Nephron progenitor cell (in vitro differentiated cells): ENCODE measurements at regions not wholly inside any gene's neighbourhood (a gene's known extent, or its start where the extent isn't known, plus 50 kb on each side); places are given as distances from the start of the nearest gene placed in this dataset.
"Not testable (repeated sequence)": the region's sequence is repeated elsewhere in the genome, so short reads cannot be mapped to it uniquely, and the experiment has no call there.

Source experiments
- DNase-seq: peaks from one replicate; pipeline ENCODE4 v3.0.0; 2021
- H3K27ac Mint-ChIP-seq: 2 replicates; pipeline ENCODE4 v1.8.0; 2021; ENCODE audit warnings: mild to moderate bottlenecking, moderate library complexity, mixed read lengths
- H3K27me3 Mint-ChIP-seq: 2 replicates; pipeline ENCODE4 v1.8.0; 2021; ENCODE audit warnings: mild to moderate bottlenecking, low read depth, mixed read lengths; ENCODE audit not compliant: poor library complexity
- H3K36me3 Mint-ChIP-seq: 2 replicates; pipeline ENCODE4 v1.8.0; 2021; ENCODE audit warnings: low read depth, mixed read lengths
- H3K4me1 Mint-ChIP-seq: 2 replicates; pipeline ENCODE4 v1.8.0; 2021; ENCODE audit warnings: mixed read lengths
- H3K4me3 Mint-ChIP-seq: 2 replicates; pipeline ENCODE4 v1.8.0; 2021; ENCODE audit warnings: mild to moderate bottlenecking, moderate library complexity, mixed read lengths
- H3K9me3 Mint-ChIP-seq: 2 replicates; pipeline ENCODE4 v1.8.0; 2021; ENCODE audit warnings: mild to moderate bottlenecking, moderate library complexity, mixed read lengths
- TF ChIP-seq, protein P1 (sequence below): fragments of 200-600 bp; sonication (generic); IDR thresholded peaks from 2 replicates; pipeline ENCODE4 v1.5.0; 2021; ENCODE audit warnings: antibody characterized with exemption

- Mint-ChIP-seq H3K36me3 (no peaks in the 10 kb centered on the region), H3K4me1 (no peaks in the 10 kb centered on the region), H3K9me3 (peaks cover 3% of the 10 kb centered on the region), H3K27ac (no peak overlapping the region), H3K4me3 (no peak overlapping the region), H3K27me3 (no peaks in the 10 kb centered on the region)
- TF ChIP-seq, protein P1, sequence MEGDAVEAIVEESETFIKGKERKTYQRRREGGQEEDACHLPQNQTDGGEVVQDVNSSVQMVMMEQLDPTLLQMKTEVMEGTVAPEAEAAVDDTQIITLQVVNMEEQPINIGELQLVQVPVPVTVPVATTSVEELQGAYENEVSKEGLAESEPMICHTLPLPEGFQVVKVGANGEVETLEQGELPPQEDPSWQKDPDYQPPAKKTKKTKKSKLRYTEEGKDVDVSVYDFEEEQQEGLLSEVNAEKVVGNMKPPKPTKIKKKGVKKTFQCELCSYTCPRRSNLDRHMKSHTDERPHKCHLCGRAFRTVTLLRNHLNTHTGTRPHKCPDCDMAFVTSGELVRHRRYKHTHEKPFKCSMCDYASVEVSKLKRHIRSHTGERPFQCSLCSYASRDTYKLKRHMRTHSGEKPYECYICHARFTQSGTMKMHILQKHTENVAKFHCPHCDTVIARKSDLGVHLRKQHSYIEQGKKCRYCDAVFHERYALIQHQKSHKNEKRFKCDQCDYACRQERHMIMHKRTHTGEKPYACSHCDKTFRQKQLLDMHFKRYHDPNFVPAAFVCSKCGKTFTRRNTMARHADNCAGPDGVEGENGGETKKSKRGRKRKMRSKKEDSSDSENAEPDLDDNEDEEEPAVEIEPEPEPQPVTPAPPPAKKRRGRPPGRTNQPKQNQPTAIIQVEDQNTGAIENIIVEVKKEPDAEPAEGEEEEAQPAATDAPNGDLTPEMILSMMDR: no peak
- DNase-seq: no peak
These were observed 536.4 kb upstream of the ADGRL3 start for GRCh38 chr4:60663769-60664168.

DNA sequence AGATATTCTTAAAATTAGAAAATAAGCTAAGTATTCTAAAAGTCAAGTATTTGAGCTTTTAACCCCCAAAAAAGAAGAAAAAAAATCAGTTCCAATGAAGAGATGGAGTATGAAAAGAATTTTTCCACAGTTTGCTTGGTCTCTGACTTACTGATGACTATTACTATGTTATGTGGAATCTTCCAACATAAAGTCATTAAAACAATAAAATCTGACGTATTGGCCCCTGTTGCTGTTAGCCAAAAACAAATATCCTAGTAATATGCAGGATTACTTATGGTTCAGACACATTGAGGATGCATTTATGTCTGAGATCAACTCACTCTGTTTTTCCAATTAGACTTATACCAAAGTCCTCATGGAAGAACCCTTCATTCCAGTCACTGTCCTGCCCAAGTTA, 517.2 kb upstream of the ADGRL3 start:
- no peaks in the 10 kb centered on the region for H3K27me3 Mint-ChIP-seq
- H3K36me3 Mint-ChIP-seq: no peaks in the 10 kb centered on the region
- H3K9me3 Mint-ChIP-seq: no peaks in the 10 kb centered on the region
- H3K4me3 Mint-ChIP-seq: no peak overlapping the region
- H3K27ac Mint-ChIP-seq: no peak overlapping the region
- no peak for DNase-seq
- H3K4me1 Mint-ChIP-seq: no peaks in the 10 kb centered on the region
- TF ChIP-seq, protein P1: no peak

GRCh38 chr4:60683357-60683756, 516.8 kb upstream of the ADGRL3 start:
- no peak overlapping the region for H3K27ac Mint-ChIP-seq
- TF ChIP-seq, protein P1: no peak
- H3K36me3 Mint-ChIP-seq: no peaks in the 10 kb centered on the region

DNA sequence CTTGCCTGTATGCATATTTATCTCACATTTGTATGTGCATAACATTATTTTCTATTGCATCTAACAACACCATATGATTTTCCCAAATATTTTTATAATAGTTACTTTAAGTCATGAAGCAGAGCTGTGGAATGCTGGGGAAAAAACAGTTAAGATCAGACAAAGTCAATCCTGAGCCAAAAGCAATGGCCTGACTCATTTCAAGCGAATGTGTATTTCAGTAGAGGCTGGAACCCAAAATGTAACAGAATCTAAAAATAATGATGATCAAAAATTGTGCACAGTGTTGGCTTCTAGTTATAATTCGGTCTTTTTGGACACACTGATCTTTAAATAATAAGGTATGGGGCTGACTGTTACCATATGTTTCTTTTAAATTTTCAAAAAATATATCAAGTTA, 516.2 kb upstream of the ADGRL3 start:
- no peaks in the 10 kb centered on the region for H3K4me1 Mint-ChIP-seq
- no peak for DNase-seq
- no peak overlapping the region for H3K4me3 Mint-ChIP-seq
- no peaks in the 10 kb centered on the region for H3K9me3 Mint-ChIP-seq
- no peak overlapping the region for H3K27ac Mint-ChIP-seq
- TF ChIP-seq, protein P1: no peak
- H3K36me3 Mint-ChIP-seq: no peaks in the 10 kb centered on the region
- H3K27me3 Mint-ChIP-seq: no peaks in the 10 kb centered on the region

More at GRCh38 chr4:60683357-60683756, 516.8 kb upstream of the ADGRL3 start:
- no peak overlapping the region for H3K4me3 Mint-ChIP-seq
- no peaks in the 10 kb centered on the region for H3K27me3 Mint-ChIP-seq
- no peak for DNase-seq
- H3K9me3 Mint-ChIP-seq: no peaks in the 10 kb centered on the region
- no peaks in the 10 kb centered on the region for H3K4me1 Mint-ChIP-seq

DNA sequence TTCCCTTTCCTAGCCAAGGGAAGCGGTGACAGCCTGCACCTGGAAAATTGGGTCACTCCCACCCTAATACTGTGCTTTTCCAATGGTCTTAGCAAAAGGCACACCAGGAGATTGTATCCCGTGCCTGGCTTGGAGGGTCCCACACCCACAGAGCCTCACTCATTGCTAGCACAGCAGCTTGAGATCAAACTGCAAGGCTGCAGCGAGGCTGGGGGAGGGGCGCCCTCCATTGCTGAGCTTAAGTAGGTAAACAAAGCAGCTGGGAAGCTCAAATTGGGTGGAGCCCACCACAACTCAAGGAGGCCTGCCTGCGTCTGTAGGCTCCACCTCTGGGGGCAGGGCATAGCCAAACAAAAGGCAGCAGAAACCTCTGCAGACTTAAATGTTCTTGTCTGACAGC, 504.1 kb upstream of the ADGRL3 start:
- not testable (repeated sequence) for H3K36me3 Mint-ChIP-seq, DNase-seq, H3K27ac Mint-ChIP-seq, H3K4me3 Mint-ChIP-seq, H3K27me3 Mint-ChIP-seq, H3K4me1 Mint-ChIP-seq
- H3K9me3 Mint-ChIP-seq: peaks cover 37% of the 10 kb centered on the region

DNA sequence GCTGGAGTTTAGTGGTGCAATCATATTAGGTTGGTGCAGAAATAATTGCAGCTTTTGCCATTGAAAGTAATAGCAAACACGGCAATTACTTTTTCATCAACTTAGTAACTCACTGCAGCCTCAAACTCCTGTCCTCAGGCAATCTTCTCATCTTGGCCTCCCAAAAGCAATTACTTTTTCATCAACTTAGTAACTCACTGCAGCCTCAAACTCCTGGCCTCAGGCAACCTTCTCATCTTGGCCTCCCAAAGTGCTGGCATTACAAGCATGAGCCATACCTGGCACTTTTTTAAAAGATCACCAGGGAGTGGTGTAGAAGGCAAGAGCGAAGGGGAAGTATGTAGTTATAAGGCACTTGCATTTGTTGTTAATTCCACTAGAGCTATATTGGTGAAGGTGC, 491.1 kb upstream of the ADGRL3 start:
- Mint-ChIP-seq H3K4me1 (no peaks in the 10 kb centered on the region), H3K4me3 (no peak overlapping the region), H3K27me3 (no peaks in the 10 kb centered on the region), H3K9me3 (peaks cover 2% of the 10 kb centered on the region), H3K36me3 (no peaks in the 10 kb centered on the region), H3K27ac (no peak overlapping the region)
- TF ChIP-seq, protein P1: no peak
- no peak for DNase-seq

GRCh38 chr4:60718874-60719273, 481.3 kb upstream of the ADGRL3 start:
- no peaks in the 10 kb centered on the region for H3K9me3 Mint-ChIP-seq
- no peak overlapping the region for H3K4me3 Mint-ChIP-seq
- no peak overlapping the region for H3K27ac Mint-ChIP-seq
- no peaks in the 10 kb centered on the region for H3K36me3 Mint-ChIP-seq
- H3K4me1 Mint-ChIP-seq: no peaks in the 10 kb centered on the region
- no peaks in the 10 kb centered on the region for H3K27me3 Mint-ChIP-seq
- no peak for DNase-seq
- TF ChIP-seq, protein P1: no peak
